Neural cell (in vitro differentiated cells): ENCODE measurements at regions not wholly inside any gene's neighbourhood (a gene's known extent, or its start where the extent isn't known, plus 50 kb on each side); places are given as distances from the start of the nearest gene placed in this dataset.

Experiments
- H2AFZ ChIP-seq: fragments of 200-600, 300-800 bp; sonication (generic), shearing (Covaris generic); 2 replicates; pipeline ENCODE4 v1.6.0; 2014; ENCODE audit warnings: low read depth, mild to moderate bottlenecking, antibody characterized with exemption, low read length, moderate library complexity
- H3F3A ChIP-seq: fragments of 200-600 bp; shearing (Covaris generic); 2 replicates; pipeline ENCODE4 v1.6.1; 2016; ENCODE audit warnings: mild to moderate bottlenecking, moderate library complexity, mixed read lengths, antibody characterized with exemption, low read length; ENCODE audit not compliant: insufficient read depth, poor library complexity, severe bottlenecking
- H3K27ac ChIP-seq: fragments of 200-600, 300-800 bp; sonication (generic), shearing (Covaris generic); 2 replicates; pipeline ENCODE4 v1.5.1; 2014; ENCODE audit warnings: mild to moderate bottlenecking, low read length, moderate library complexity
- H3K27me3 ChIP-seq: fragments of 300-800, 200-600 bp; sonication (generic), shearing (Covaris generic); 2 replicates; pipeline ENCODE4 v1.6.0; 2014; ENCODE audit warnings: mild to moderate bottlenecking, low read depth, low read length, moderate library complexity; ENCODE audit not compliant: insufficient read depth
- H3K36me3 ChIP-seq: fragments of 300-800, 200-600 bp; sonication (generic), shearing (Covaris generic); 2 replicates; pipeline ENCODE4 v1.5.1; 2014; ENCODE audit warnings: mild to moderate bottlenecking, antibody characterized with exemption, low read length, moderate library complexity; ENCODE audit not compliant: insufficient read depth
- H3K4me2 ChIP-seq: fragments of 300-800, 200-600 bp; sonication (generic), shearing (Covaris generic); 2 replicates; pipeline ENCODE4 v1.6.0; 2014; ENCODE audit warnings: mild to moderate bottlenecking, low read length
- H3K4me3 ChIP-seq: fragments of 300-800, 200-600 bp; sonication (generic), shearing (Covaris generic); 2 replicates; pipeline ENCODE4 v1.5.1; 2014; ENCODE audit warnings: mild to moderate bottlenecking, low read length, moderate library complexity
- H3K79me2 ChIP-seq: fragments of 200-600 bp; shearing (Covaris generic); replicated peaks from 2 replicates; pipeline ENCODE4 v1.6.0; 2014; ENCODE audit warnings: mild to moderate bottlenecking, low read length, moderate library complexity; ENCODE audit not compliant: insufficient read depth
- H3K9ac ChIP-seq: fragments of 300-800, 200-600 bp; sonication (generic), shearing (Covaris generic); 2 replicates; pipeline ENCODE4 v1.6.1; 2016; ENCODE audit warnings: mild to moderate bottlenecking, low read length, mixed read lengths
- H3K9me2 ChIP-seq: fragments of 200-600 bp; shearing (Covaris generic); 2 replicates; pipeline ENCODE4 v1.6.1; 2016; ENCODE audit warnings: mild to moderate bottlenecking, low read length, mixed read lengths; ENCODE audit not compliant: insufficient read depth
- H3K9me3 ChIP-seq: fragments of 200-600, 300-800 bp; sonication (generic), shearing (Covaris generic); 2 replicates; pipeline ENCODE4 v1.6.1; 2016; ENCODE audit warnings: mild to moderate bottlenecking, mixed run types, low read length, moderate library complexity, mixed read lengths
- H4K20me1 ChIP-seq: fragments of 200-600 bp; shearing (Covaris generic); 2 replicates; pipeline ENCODE4 v1.6.1; 2016; ENCODE audit warnings: mild to moderate bottlenecking, mixed run types; ENCODE audit not compliant: insufficient read depth
- EP300 ChIP-seq: fragments of 450-650 bp; conservative IDR thresholded peaks from 2 replicates; pipeline ENCODE4 v1.6.1; 2014; ENCODE audit warnings: antibody characterized with exemption, mild to moderate bottlenecking, moderate library complexity; ENCODE audit not compliant: poor library complexity, severe bottlenecking
- EZH2 ChIP-seq: fragments of 200-600, 300-800 bp; shearing (Covaris generic), sonication (generic); IDR thresholded peaks from 2 replicates; pipeline ENCODE4 v1.6.1; 2014; ENCODE audit warnings: antibody characterized with exemption, low read length, borderline replicate concordance, mild to moderate bottlenecking; ENCODE audit not compliant: insufficient read depth, poor library complexity, severe bottlenecking
- MXI1 ChIP-seq: fragments of 450-650 bp; conservative IDR thresholded peaks from 2 replicates; pipeline ENCODE4 v1.6.1; 2014; ENCODE audit warnings: antibody characterized with exemption, mild to moderate bottlenecking; ENCODE audit not compliant: poor library complexity, severe bottlenecking
- POLR2AphosphoS5 ChIP-seq: IDR thresholded peaks from 2 replicates; pipeline ENCODE4 v1.6.1; 2012
- RAD21 ChIP-seq: fragments of 450-650 bp; conservative IDR thresholded peaks from 2 replicates; pipeline ENCODE4 v1.6.1; 2014; ENCODE audit warnings: antibody characterized with exemption, mild to moderate bottlenecking, moderate library complexity
- SMC3 ChIP-seq: fragments of 450-650 bp; conservative IDR thresholded peaks from 2 replicates; pipeline ENCODE4 v1.6.1; 2014; ENCODE audit warnings: antibody characterized with exemption, mild to moderate bottlenecking, moderate library complexity; ENCODE audit not compliant: poor library complexity
- TAF1 ChIP-seq: IDR thresholded peaks from 2 replicates; pipeline ENCODE4 v1.6.1; 2012; ENCODE audit warnings: low read depth
- TF ChIP-seq, protein P1 (sequence below): IDR thresholded peaks from 2 replicates; pipeline ENCODE4 v1.6.1; 2012; ENCODE audit warnings: borderline replicate concordance
- TF ChIP-seq, protein P2 (sequence below): fragments of 450-650 bp; IDR thresholded peaks from 2 replicates; pipeline ENCODE4 v1.5.1; 2014; ENCODE audit warnings: antibody characterized with exemption, mild to moderate bottlenecking, moderate library complexity; ENCODE audit not compliant: poor library complexity, severe bottlenecking

DNA sequence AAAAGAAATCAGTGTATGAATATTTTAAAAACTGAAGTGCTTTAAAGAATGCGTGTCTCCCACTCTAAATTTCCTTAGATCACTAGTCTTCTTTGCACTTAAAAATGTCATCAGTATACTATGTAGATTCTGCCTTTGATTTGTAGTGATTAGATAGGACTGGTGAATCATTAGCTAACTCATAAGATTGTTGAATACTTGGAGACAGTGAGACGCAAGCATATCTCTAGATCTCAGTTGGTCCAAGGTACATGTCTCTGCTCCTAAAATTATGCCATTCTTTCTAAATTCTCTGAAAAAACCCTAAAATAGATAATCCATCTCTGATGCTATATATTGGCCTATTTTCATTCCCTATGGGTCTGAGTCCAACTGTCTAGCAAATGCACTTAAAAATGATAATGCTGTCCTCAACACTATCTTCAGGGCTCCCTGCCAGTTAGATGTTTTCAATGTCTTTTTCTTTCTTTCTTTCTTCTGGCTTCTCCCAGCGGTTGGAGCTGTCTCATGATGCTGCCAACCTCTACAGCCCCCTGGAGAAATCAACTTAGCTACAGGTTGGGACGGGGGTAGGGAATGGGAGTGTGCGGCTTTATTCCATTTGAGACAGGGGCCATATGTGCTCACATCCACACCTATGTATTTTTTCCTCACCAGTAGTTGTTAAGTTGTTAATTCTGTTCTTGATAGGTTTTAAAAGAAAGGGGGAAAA lies 301.0 kb downstream of the NDFIP2 start:
- Histone ChIP-seq H3K4me2 (no peak overlapping the region), H3K4me3 (peak overlapping the region; percentile 32), H3K9me3 (no peaks in the 10 kb centered on the region), H3K9ac (no peak overlapping the region), H3K27me3 (peaks cover 34% of the 10 kb centered on the region), H2AFZ (no peak overlapping the region), H3K36me3 (no peaks in the 10 kb centered on the region), H3K9me2 (no peaks in the 10 kb centered on the region), H3K79me2 (no peaks in the 10 kb centered on the region), H3K27ac (no peak overlapping the region), H4K20me1 (no peaks in the 10 kb centered on the region), H3F3A (no peaks in the 10 kb centered on the region)
- TF ChIP-seq, protein P1, sequence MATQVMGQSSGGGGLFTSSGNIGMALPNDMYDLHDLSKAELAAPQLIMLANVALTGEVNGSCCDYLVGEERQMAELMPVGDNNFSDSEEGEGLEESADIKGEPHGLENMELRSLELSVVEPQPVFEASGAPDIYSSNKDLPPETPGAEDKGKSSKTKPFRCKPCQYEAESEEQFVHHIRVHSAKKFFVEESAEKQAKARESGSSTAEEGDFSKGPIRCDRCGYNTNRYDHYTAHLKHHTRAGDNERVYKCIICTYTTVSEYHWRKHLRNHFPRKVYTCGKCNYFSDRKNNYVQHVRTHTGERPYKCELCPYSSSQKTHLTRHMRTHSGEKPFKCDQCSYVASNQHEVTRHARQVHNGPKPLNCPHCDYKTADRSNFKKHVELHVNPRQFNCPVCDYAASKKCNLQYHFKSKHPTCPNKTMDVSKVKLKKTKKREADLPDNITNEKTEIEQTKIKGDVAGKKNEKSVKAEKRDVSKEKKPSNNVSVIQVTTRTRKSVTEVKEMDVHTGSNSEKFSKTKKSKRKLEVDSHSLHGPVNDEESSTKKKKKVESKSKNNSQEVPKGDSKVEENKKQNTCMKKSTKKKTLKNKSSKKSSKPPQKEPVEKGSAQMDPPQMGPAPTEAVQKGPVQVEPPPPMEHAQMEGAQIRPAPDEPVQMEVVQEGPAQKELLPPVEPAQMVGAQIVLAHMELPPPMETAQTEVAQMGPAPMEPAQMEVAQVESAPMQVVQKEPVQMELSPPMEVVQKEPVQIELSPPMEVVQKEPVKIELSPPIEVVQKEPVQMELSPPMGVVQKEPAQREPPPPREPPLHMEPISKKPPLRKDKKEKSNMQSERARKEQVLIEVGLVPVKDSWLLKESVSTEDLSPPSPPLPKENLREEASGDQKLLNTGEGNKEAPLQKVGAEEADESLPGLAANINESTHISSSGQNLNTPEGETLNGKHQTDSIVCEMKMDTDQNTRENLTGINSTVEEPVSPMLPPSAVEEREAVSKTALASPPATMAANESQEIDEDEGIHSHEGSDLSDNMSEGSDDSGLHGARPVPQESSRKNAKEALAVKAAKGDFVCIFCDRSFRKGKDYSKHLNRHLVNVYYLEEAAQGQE = no peak
- TF ChIP-seq RAD21 (no peak), POLR2AphosphoS5 (no peak), EZH2 (no peak), TAF1 (no peak), MXI1 (no peak), EP300 (no peak), SMC3 (no peak)
- TF ChIP-seq, protein P2, sequence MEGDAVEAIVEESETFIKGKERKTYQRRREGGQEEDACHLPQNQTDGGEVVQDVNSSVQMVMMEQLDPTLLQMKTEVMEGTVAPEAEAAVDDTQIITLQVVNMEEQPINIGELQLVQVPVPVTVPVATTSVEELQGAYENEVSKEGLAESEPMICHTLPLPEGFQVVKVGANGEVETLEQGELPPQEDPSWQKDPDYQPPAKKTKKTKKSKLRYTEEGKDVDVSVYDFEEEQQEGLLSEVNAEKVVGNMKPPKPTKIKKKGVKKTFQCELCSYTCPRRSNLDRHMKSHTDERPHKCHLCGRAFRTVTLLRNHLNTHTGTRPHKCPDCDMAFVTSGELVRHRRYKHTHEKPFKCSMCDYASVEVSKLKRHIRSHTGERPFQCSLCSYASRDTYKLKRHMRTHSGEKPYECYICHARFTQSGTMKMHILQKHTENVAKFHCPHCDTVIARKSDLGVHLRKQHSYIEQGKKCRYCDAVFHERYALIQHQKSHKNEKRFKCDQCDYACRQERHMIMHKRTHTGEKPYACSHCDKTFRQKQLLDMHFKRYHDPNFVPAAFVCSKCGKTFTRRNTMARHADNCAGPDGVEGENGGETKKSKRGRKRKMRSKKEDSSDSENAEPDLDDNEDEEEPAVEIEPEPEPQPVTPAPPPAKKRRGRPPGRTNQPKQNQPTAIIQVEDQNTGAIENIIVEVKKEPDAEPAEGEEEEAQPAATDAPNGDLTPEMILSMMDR = no peak

DNA sequence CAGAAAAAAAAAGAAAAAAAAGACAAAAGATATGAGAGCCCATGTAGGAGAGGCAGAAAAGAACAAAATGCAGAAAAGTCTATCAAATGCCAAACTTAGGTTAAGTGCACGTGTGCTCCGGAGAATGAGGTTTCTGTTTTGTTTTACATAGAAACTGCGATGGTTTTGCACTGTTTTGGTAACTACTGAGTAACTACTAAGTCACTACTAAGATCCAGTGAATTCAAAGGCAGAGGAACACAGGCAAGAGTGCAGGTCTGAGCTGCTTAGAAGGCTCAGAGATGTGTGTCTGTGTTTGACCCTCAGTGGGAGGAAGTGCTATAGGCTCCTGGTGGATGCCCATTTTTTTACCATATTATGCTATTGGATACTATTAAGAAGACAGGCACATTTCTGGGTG lies 299.3 kb downstream of the NDFIP2 start:
- Histone ChIP-seq H3K9me3 (no peaks in the 10 kb centered on the region), H3K27ac (no peak overlapping the region), H3K36me3 (no peaks in the 10 kb centered on the region), H2AFZ (no peak overlapping the region), H3K79me2 (no peaks in the 10 kb centered on the region), H3K9me2 (no peaks in the 10 kb centered on the region), H4K20me1 (no peaks in the 10 kb centered on the region), H3K4me2 (no peak overlapping the region), H3K27me3 (peaks cover 29% of the 10 kb centered on the region), H3K9ac (no peak overlapping the region), H3K4me3 (no peak overlapping the region), H3F3A (no peaks in the 10 kb centered on the region)
- TF ChIP-seq MXI1 = no peak
- no peak for TF ChIP-seq TAF1
- TF ChIP-seq EP300 = no peak
- TF ChIP-seq, protein P2 = no peak
- TF ChIP-seq POLR2AphosphoS5 = no peak
- TF ChIP-seq RAD21 = no peak
- no peak for TF ChIP-seq EZH2
